SU-DHL-6 (cell line): ENCODE measurements at regions not wholly inside any gene's neighbourhood (a gene's known extent, or its start where the extent isn't known, plus 50 kb on each side); places are given as distances from the start of the nearest gene placed in this dataset.

Experiments used
- H2AFZ ChIP-seq: fragments of 200-600 bp; sonication (generic); 2 replicates; pipeline ENCODE4 v1.6.1; 2014; ENCODE audit warnings: low read depth, mild to moderate bottlenecking, moderate library complexity, mixed read lengths, antibody characterized with exemption, low read length; ENCODE audit not compliant: severe bottlenecking
- H3F3A ChIP-seq: fragments of 200-600 bp; shearing (Covaris generic); 2 replicates; pipeline ENCODE4 v1.6.0; 2016; ENCODE audit warnings: antibody characterized with exemption, mild to moderate bottlenecking; ENCODE audit not compliant: insufficient read depth
- H3K27ac ChIP-seq: fragments of 200-600 bp; sonication (generic); 2 replicates; pipeline ENCODE4 v1.5.1; 2016; ENCODE audit warnings: low read depth, mild to moderate bottlenecking, low read length, moderate library complexity, mixed read lengths
- H3K27me3 ChIP-seq: fragments of 200-600 bp; sonication (generic), shearing (Covaris generic); 2 replicates; pipeline ENCODE4 v1.6.0; 2014; ENCODE audit warnings: mild to moderate bottlenecking, low read length
- H3K36me3 ChIP-seq: fragments of 200-600 bp; sonication (generic); 2 replicates; pipeline ENCODE4 v1.6.1; 2014; ENCODE audit warnings: mild to moderate bottlenecking, low read length, mixed read lengths
- H3K4me2 ChIP-seq: fragments of 300-600, 200-600 bp; shearing (Covaris generic), sonication (generic); 2 replicates; pipeline ENCODE4 v1.6.0; 2014; ENCODE audit warnings: low read length, low read depth, mild to moderate bottlenecking; ENCODE audit not compliant: poor library complexity, severe bottlenecking
- H3K4me3 ChIP-seq: fragments of 200-600 bp; sonication (generic); 2 replicates; pipeline ENCODE4 v1.5.1; 2014; ENCODE audit warnings: antibody characterized with exemption, low read length, mild to moderate bottlenecking, mixed read lengths; ENCODE audit not compliant: insufficient read depth, poor library complexity, severe bottlenecking
- H3K79me2 ChIP-seq: fragments of 200-600 bp; sonication (generic); 2 replicates; pipeline ENCODE4 v1.6.1; 2014; ENCODE audit warnings: mild to moderate bottlenecking, low read length, moderate library complexity; ENCODE audit not compliant: insufficient read depth
- H3K9ac ChIP-seq: fragments of 200-600 bp; sonication (generic); 2 replicates; pipeline ENCODE4 v1.7.0; 2014; ENCODE audit warnings: mild to moderate bottlenecking, low read length
- H3K9me2 ChIP-seq: fragments of 200-600 bp; sonication (generic); replicated peaks from 2 replicates; pipeline ENCODE4 v1.6.1; 2014; ENCODE audit warnings: low read length; ENCODE audit not compliant: insufficient read depth
- H3K9me3 ChIP-seq: fragments of 200-600 bp; sonication (generic); 2 replicates; pipeline ENCODE4 v1.6.1; 2014; ENCODE audit warnings: low read length, mixed read lengths; ENCODE audit not compliant: insufficient read depth
- H4K20me1 ChIP-seq: fragments of 200-600 bp; sonication (generic); 2 replicates; pipeline ENCODE4 v1.6.1; 2014; ENCODE audit warnings: low read depth, mild to moderate bottlenecking, antibody characterized with exemption, low read length, moderate library complexity, mixed read lengths
- EZH2phosphoT487 ChIP-seq: fragments of 200-600 bp; sonication (generic), shearing (Covaris generic); conservative IDR thresholded peaks from 2 replicates; pipeline ENCODE4 v1.6.1; 2018; ENCODE audit warnings: mild to moderate bottlenecking, antibody characterized with exemption, low read length, moderate library complexity, mixed read lengths
- TF ChIP-seq, protein P1 (sequence below): fragments of 200-600 bp; sonication (generic); IDR thresholded peaks from one replicate; pipeline ENCODE4 v1.5.1; 2017; ENCODE audit warnings: antibody characterized with exemption, mild to moderate bottlenecking, low read length, moderate library complexity; ENCODE audit not compliant: insufficient read depth, poor library complexity, severe bottlenecking

DNA sequence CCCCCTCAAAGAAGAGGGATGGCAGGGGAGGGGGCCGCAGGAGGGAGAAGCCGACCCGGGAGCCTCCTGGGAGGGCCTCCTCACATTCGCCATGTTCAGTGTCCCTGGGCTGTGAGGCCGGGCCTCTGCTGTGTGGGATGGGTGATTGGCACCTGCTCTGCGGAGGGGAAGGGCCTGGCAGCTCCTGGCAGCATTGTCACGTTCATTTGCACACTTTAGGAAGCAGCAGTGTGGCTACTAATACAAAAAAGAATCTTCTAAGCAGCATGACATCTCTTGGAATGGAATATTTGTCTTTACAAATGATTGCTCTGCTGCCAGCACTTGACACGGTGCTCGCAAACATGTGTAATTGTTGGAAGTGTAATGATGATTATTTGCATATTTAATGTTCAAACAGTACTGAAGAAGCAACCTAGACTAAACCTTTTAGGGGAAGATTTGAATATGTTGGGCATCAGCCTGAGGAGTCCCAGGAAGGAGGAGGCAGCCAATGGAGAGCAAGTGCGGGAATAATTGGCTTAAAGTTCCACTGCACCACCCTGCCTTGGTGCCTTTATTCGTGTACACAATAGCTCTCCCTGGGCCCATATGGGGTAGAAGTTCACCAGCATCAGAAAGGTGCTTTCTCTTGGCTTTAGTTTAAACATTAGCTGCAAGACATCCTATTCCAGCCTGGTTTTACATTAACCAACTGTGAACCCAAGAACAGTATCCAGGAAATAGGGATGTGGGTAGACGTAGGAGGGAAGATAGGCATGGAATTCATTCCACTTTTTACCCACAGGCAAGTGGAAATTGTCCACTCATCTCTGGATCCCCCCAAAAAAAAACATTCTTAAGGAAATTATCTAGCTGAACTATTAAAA, 404.9 kb downstream of the TMEM182 start:
- Histone ChIP-seq H3K27me3 (no peaks in the 10 kb centered on the region), H3K36me3 (no peaks in the 10 kb centered on the region), H3K27ac (no peak overlapping the region), H3K9me2 (no peaks in the 10 kb centered on the region), H3K9ac (no peak overlapping the region), H3K4me2 (no peak overlapping the region), H3F3A (no peaks in the 10 kb centered on the region), H4K20me1 (no peaks in the 10 kb centered on the region), H2AFZ (no peak overlapping the region), H3K4me3 (no peak overlapping the region), H3K9me3 (no peaks in the 10 kb centered on the region), H3K79me2 (no peaks in the 10 kb centered on the region)
- TF ChIP-seq EZH2phosphoT487 = no peak
- TF ChIP-seq, protein P1, sequence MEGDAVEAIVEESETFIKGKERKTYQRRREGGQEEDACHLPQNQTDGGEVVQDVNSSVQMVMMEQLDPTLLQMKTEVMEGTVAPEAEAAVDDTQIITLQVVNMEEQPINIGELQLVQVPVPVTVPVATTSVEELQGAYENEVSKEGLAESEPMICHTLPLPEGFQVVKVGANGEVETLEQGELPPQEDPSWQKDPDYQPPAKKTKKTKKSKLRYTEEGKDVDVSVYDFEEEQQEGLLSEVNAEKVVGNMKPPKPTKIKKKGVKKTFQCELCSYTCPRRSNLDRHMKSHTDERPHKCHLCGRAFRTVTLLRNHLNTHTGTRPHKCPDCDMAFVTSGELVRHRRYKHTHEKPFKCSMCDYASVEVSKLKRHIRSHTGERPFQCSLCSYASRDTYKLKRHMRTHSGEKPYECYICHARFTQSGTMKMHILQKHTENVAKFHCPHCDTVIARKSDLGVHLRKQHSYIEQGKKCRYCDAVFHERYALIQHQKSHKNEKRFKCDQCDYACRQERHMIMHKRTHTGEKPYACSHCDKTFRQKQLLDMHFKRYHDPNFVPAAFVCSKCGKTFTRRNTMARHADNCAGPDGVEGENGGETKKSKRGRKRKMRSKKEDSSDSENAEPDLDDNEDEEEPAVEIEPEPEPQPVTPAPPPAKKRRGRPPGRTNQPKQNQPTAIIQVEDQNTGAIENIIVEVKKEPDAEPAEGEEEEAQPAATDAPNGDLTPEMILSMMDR = no peak

DNA sequence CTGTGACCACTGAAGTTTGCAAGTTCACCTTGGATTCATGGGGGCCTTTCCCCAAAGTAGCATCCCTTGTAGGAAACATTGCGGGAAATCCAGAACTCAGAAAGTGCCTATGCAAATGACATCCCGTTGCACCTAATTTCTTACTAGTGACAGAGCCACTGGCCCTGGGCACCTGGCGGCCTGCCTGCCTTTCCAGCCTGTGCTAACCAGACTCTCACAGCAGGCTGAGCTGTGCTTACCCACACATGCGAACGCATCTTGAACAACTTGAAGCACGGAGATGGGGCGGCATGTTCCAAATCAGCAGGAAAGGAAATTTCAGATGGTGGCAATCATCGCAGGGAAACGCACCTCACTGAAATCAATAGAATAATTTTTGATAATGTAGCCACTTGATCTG, 405.8 kb downstream of the TMEM182 start:
- no peak overlapping the region for H3K9ac ChIP-seq
- H3K79me2 ChIP-seq = no peaks in the 10 kb centered on the region
- no peaks in the 10 kb centered on the region for H3K36me3 ChIP-seq
- no peaks in the 10 kb centered on the region for H3F3A ChIP-seq
- TF ChIP-seq EZH2phosphoT487 = no peak
- TF ChIP-seq, protein P1 = no peak
- H3K9me2 ChIP-seq = no peaks in the 10 kb centered on the region
- H3K9me3 ChIP-seq = no peaks in the 10 kb centered on the region
- H2AFZ ChIP-seq = no peak overlapping the region
- no peak overlapping the region for H3K27ac ChIP-seq
- no peak overlapping the region for H3K4me3 ChIP-seq
- no peak overlapping the region for H3K4me2 ChIP-seq
- H4K20me1 ChIP-seq = no peaks in the 10 kb centered on the region
- no peaks in the 10 kb centered on the region for H3K27me3 ChIP-seq

DNA sequence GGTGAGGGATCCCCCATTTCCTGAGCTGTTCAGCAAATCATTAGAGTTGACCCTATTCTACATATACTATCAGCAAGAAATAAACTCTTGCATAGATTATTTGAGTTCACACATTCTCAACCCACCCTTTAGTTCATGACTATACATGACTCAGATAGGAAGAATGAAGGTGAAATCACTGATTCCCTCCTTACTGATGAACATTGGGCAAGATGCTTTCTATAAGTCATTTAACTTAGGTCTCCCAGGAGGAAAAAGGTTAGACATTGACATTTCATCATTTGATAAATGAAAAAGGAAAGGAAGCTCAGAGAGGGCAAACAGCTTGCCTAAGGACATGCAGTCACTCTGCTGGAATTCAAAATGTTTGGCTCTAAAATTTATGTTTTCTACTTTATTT, 408.0 kb downstream of the TMEM182 start:
- Histone ChIP-seq H4K20me1 (no peaks in the 10 kb centered on the region), H3K4me2 (no peak overlapping the region), H3K79me2 (no peaks in the 10 kb centered on the region), H3K36me3 (no peaks in the 10 kb centered on the region), H3K27ac (no peak overlapping the region), H3K4me3 (no peak overlapping the region), H3K27me3 (no peaks in the 10 kb centered on the region), H3K9me3 (no peaks in the 10 kb centered on the region), H3F3A (no peaks in the 10 kb centered on the region), H3K9ac (no peak overlapping the region), H2AFZ (no peak overlapping the region), H3K9me2 (no peaks in the 10 kb centered on the region)
- no peak for TF ChIP-seq EZH2phosphoT487
- TF ChIP-seq, protein P1 = no peak
